Limb (tissue), 2 donors: ENCODE measurements at regions not wholly inside any gene's neighbourhood (a gene's known extent, or its start where the extent isn't known, plus 50 kb on each side); places are given as distances from the start of the nearest gene placed in this dataset.

Experiments used
- DNase-seq, 2 donors: peaks; one replicate each; pipeline ENCODE4 v3.0.0-alpha.2; 2016; ENCODE audit errors: extremely low spot score in 2 of 2

GRCh38 chr3:182713743-182714517, 79.4 kb upstream of the ATP11B start:
- DNase-seq = peak in 1 of 2 donors; percentile 64

GRCh38 chr3:182715006-182715405, 78.3 kb upstream of the ATP11B start:
- no peak for DNase-seq

- DNase-seq = no peak
These were observed 77.1 kb upstream of the ATP11B start for GRCh38 chr3:182716114-182716688.

GRCh38 chr3:182717216-182717615, 76.1 kb upstream of the ATP11B start:
- DNase-seq = no peak

GRCh38 chr3:182722907-182723306, 70.4 kb upstream of the ATP11B start:
- no peak for DNase-seq

GRCh38 chr3:182723596-182723995, 69.7 kb upstream of the ATP11B start:
- DNase-seq = no peak

- DNase-seq = peak in 1 of 2 donors; percentile 5
These were observed 67.7 kb upstream of the ATP11B start for GRCh38 chr3:182725372-182726251.

GRCh38 chr3:182726258-182727142, 66.8 kb upstream of the ATP11B start:
- DNase-seq = no peak

- DNase-seq = no peak
These were observed 65.1 kb upstream of the ATP11B start for GRCh38 chr3:182728238-182728637.

- no peak for DNase-seq
These were observed 63.2 kb upstream of the ATP11B start for GRCh38 chr3:182729903-182730674.

GRCh38 chr3:182730675-182731042, 62.6 kb upstream of the ATP11B start:
- no peak for DNase-seq

- DNase-seq = no peak
These were observed 61.5 kb upstream of the ATP11B start for GRCh38 chr3:182731764-182732163.

GRCh38 chr3:182732232-182733015, 60.9 kb upstream of the ATP11B start:
- DNase-seq = no peak

- DNase-seq = no peak
These were observed 57.6 kb upstream of the ATP11B start for GRCh38 chr3:182735672-182736071.

GRCh38 chr3:182737825-182738224, 55.5 kb upstream of the ATP11B start:
- DNase-seq = no peak

- DNase-seq = no peak
These were observed 54.5 kb upstream of the ATP11B start for GRCh38 chr3:182738583-182739411.

GRCh38 chr3:182739619-182740018, 53.7 kb upstream of the ATP11B start:
- DNase-seq = no peak

- DNase-seq = no peak
These were observed 52.6 kb upstream of the ATP11B start for GRCh38 chr3:182740710-182741109.

GRCh38 chr3:182741214-182741613, 52.1 kb upstream of the ATP11B start:
- no peak for DNase-seq
